ENCODE measurements at regions not wholly inside any gene's neighbourhood (a gene's known extent, or its start where the extent isn't known, plus 50 kb on each side); places are given as distances from the start of the nearest gene placed in this dataset.

DNA sequence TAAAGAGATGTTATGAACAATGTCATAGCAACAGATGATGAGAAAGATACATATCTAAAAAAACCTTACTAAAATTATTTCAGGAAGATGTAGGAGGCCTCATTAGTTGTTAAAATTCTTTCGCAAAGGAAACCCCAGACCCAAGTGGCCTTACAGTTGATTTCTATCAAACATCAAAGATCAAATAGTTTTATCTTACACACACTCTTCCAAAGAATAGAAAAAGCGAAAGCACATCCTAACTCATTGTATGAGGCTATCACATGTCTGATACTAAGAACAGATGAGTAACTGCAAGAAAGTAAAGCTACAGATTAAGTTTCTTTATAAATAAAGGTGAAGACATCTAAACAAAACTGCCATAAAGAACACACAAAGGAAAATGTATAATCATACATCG, 82.9 kb upstream of the GDF10 start:
- Histone ChIP-seq H3K9me3 (ENCODE audit: low read depth, low read length, poor library complexity, severe bottlenecking) (no peaks in the 10 kb centered on the region), H3K27ac (ENCODE audit: low read depth, low read length, poor library complexity, severe bottlenecking) (no peak overlapping the region), H3K4me3 (ENCODE audit: low read depth, low read length, poor library complexity, severe bottlenecking) (no peak overlapping the region), H3K36me3 (ENCODE audit: insufficient read depth, low read length, poor library complexity, severe bottlenecking) (no peaks in the 10 kb centered on the region), H3K4me1 (ENCODE audit: insufficient read depth, low read length, poor library complexity, severe bottlenecking) (no peaks in the 10 kb centered on the region), H3K27me3 (replicated peaks; ENCODE audit: insufficient read depth, low read depth, low read length, poor library complexity) (no peaks in the 10 kb centered on the region)
- intact Hi-C loops (cut with micrococcal nuclease; ENCODE audit: unreplicated experiment), result no loop called here
- CTCF ChIA-PET, result no interaction called here
- POLR2A ChIA-PET (ENCODE audit: low non-redundant PET), result no interaction called here
- TF ChIP-seq CTCF (conservative IDR thresholded peaks at IDR 0.05; ENCODE audit: low read depth, low read length), result no peak
- no peak for TF ChIP-seq EZH2 (IDR thresholded peaks at IDR 0.05; ENCODE audit: borderline replicate concordance, low read depth, low read length, poor library complexity, severe bottlenecking)
- no TSS peak for BruUV-seq (replicated peaks)
- no peak for DNase-seq (ENCODE audit: low spot score)

DNA sequence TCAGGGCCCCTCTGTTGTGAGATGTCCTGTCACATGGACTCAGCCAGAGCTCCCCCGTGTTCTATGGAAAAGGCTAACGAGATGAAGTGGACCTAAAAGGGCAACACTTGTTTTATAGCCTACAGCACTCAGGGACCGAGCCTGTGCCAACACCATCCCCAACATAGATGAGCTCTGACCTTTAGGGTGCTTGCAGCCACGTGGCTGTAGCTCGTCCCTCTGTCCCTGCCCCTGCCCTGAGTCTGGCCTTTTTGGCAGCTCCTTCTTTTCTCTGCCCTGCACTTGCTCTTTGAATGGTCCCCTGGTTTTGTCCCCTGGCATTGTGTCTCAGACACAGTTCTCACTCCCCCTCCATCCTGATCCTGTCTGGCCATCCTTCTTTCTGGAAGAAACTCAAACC, 81.2 kb upstream of the GDF10 start:
- BruUV-seq (replicated peaks), result no TSS peak
- intact Hi-C loops (cut with micrococcal nuclease; ENCODE audit: unreplicated experiment), result no loop called here
- DNase-seq (ENCODE audit: low spot score), result no peak
- Histone ChIP-seq H3K36me3 (ENCODE audit: insufficient read depth, low read length, poor library complexity, severe bottlenecking) (no peaks in the 10 kb centered on the region), H3K27ac (ENCODE audit: low read depth, low read length, poor library complexity, severe bottlenecking) (no peak overlapping the region), H3K4me3 (ENCODE audit: low read depth, low read length, poor library complexity, severe bottlenecking) (no peak overlapping the region), H3K9me3 (ENCODE audit: low read depth, low read length, poor library complexity, severe bottlenecking) (no peaks in the 10 kb centered on the region), H3K4me1 (ENCODE audit: insufficient read depth, low read length, poor library complexity, severe bottlenecking) (no peaks in the 10 kb centered on the region), H3K27me3 (replicated peaks; ENCODE audit: insufficient read depth, low read depth, low read length, poor library complexity) (no peaks in the 10 kb centered on the region)
- CTCF ChIA-PET, result no interaction called here
- POLR2A ChIA-PET (ENCODE audit: low non-redundant PET), result no interaction called here
- TF ChIP-seq EZH2 (IDR thresholded peaks at IDR 0.05; ENCODE audit: borderline replicate concordance, low read depth, low read length, poor library complexity, severe bottlenecking) (no peak), CTCF (conservative IDR thresholded peaks at IDR 0.05; ENCODE audit: low read depth, low read length) (no peak)

- ChIA-PET POLR2A (ENCODE audit: low non-redundant PET) (no interaction called here), CTCF (no interaction called here)
- H3K9me3 ChIP-seq (ENCODE audit: low read depth, low read length, poor library complexity, severe bottlenecking), result no peaks in the 10 kb centered on the region
- H3K27ac ChIP-seq (ENCODE audit: low read depth, low read length, poor library complexity, severe bottlenecking), result no peak overlapping the region
- no peaks in the 10 kb centered on the region for H3K27me3 ChIP-seq (replicated peaks; ENCODE audit: insufficient read depth, low read depth, low read length, poor library complexity)
- DNase-seq (ENCODE audit: low spot score), result no peak
- H3K4me1 ChIP-seq (ENCODE audit: insufficient read depth, low read length, poor library complexity, severe bottlenecking), result no peaks in the 10 kb centered on the region
- no peak overlapping the region for H3K4me3 ChIP-seq (ENCODE audit: low read depth, low read length, poor library complexity, severe bottlenecking)
- no TSS peak for BruUV-seq (replicated peaks)
- no peaks in the 10 kb centered on the region for H3K36me3 ChIP-seq (ENCODE audit: insufficient read depth, low read length, poor library complexity, severe bottlenecking)
- intact Hi-C loops (cut with micrococcal nuclease; ENCODE audit: unreplicated experiment), result no loop called here
- no peak for TF ChIP-seq CTCF (conservative IDR thresholded peaks at IDR 0.05; ENCODE audit: low read depth, low read length)
- TF ChIP-seq EZH2 (IDR thresholded peaks at IDR 0.05; ENCODE audit: borderline replicate concordance, low read depth, low read length, poor library complexity, severe bottlenecking), result no peak
Observed at GRCh38 chr10:47222461-47222860, 77.5 kb upstream of the GDF10 start.
